PC-3 (cell line): ENCODE measurements at regions not wholly inside any gene's neighbourhood (a gene's known extent, or its start where the extent isn't known, plus 50 kb on each side); places are given as distances from the start of the nearest gene placed in this dataset.

Experiments used
- ATAC-seq: fragments of 200-7000 bp; cut with Tn5 transposase; 2 replicates; pipeline ENCODE4 v1.9.1; 2020; ENCODE audit warnings: mild to moderate bottlenecking, moderate library complexity
- BruUV-seq: library from RNA; stranded (reverse); fragments of 400-500 nt; replicated peaks from 2 replicates; lab custom pipeline; 2021; lab: Mats Ljungman, UMichigan
- CTCF ChIA-PET: fragments of 300-600 bp; sonication (Branson Sonifier 250); formaldehyde crosslinking; loops from one replicate; lab custom pipeline; 2022; ENCODE audit warnings: antibody characterized with exemption; lab: Charles Lee
- POLR2A ChIA-PET: fragments of 300-600 bp; sonication (Branson Sonifier 250); formaldehyde crosslinking; loops from one replicate; lab custom pipeline; 2022; ENCODE audit warnings: antibody characterized with exemption; ENCODE audit not compliant: unreplicated experiment; lab: Charles Lee
- DNase-seq: peaks from one replicate; pipeline ENCODE4 v3.0.0-alpha.2; 2015
- H2AFZ ChIP-seq: fragments of 300-600 bp; sonication (generic); 2 replicates; pipeline ENCODE4 v1.6.0; 2016; ENCODE audit warnings: antibody characterized with exemption, low read length
- H3F3A ChIP-seq: fragments of 300-600 bp; sonication (generic); one replicate; pipeline ENCODE4 v1.6.0; 2017; ENCODE audit warnings: antibody characterized with exemption, low read length, control low read depth, mild to moderate bottlenecking; ENCODE audit not compliant: unreplicated experiment
- H3K27ac ChIP-seq: fragments of 300-600 bp; sonication (generic); 2 replicates; pipeline ENCODE4 v1.5.1; 2016; ENCODE audit warnings: mild to moderate bottlenecking, low read length
- H3K27me3 ChIP-seq: fragments of 300-600 bp; sonication (generic); 2 replicates; pipeline ENCODE4 v1.6.1; 2016; ENCODE audit warnings: low read length, mixed read lengths
- H3K36me3 ChIP-seq: fragments of 300-600 bp; sonication (generic); 2 replicates; pipeline ENCODE4 v1.6.1; 2016; ENCODE audit warnings: low read depth, mixed run types, low read length, mixed read lengths
- H3K4me1 ChIP-seq: fragments of 300-600 bp; sonication (generic); 2 replicates; pipeline ENCODE4 v1.5.1; 2016; ENCODE audit warnings: low read length; ENCODE audit not compliant: insufficient read depth
- H3K4me2 ChIP-seq: fragments of 300-600 bp; sonication (generic); 2 replicates; pipeline ENCODE4 v1.6.0; 2016; ENCODE audit warnings: low read length
- H3K4me3 ChIP-seq: fragments of 300-600 bp; sonication (generic); 2 replicates; pipeline ENCODE4 v1.5.1; 2016; ENCODE audit warnings: mild to moderate bottlenecking, low read length, mixed read lengths
- H3K79me2 ChIP-seq: fragments of 300-600 bp; sonication (generic); 2 replicates; pipeline ENCODE4 v1.6.1; 2017; ENCODE audit warnings: low read length, mixed read lengths
- H3K9ac ChIP-seq: fragments of 300-600 bp; sonication (generic); 2 replicates; pipeline ENCODE4 v1.6.0; 2016; ENCODE audit warnings: mild to moderate bottlenecking, low read length
- H3K9me2 ChIP-seq: fragments of 300-600 bp; sonication (generic); replicated peaks from 2 replicates; pipeline ENCODE4 v1.6.1; 2016; ENCODE audit warnings: mixed run types, low read length, mixed read lengths
- H3K9me3 ChIP-seq: fragments of 300-600 bp; sonication (generic); 2 replicates; pipeline ENCODE4 v1.6.1; 2016; ENCODE audit warnings: low read length, mixed read lengths
- H4K20me1 ChIP-seq: fragments of 300-600 bp; sonication (generic); 2 replicates; pipeline ENCODE4 v1.6.1; 2016; ENCODE audit warnings: low read length, mixed read lengths
- EZH2 ChIP-seq: fragments of 300-600 bp; sonication (generic); IDR thresholded peaks from one replicate; pipeline ENCODE4 v1.6.1; 2017; ENCODE audit warnings: antibody characterized with exemption, mild to moderate bottlenecking, low read length; ENCODE audit not compliant: unreplicated experiment
- EZH2phosphoT487 ChIP-seq: fragments of 300-600 bp; sonication (generic); IDR thresholded peaks from 2 replicates; pipeline ENCODE4 v1.6.1; 2018; ENCODE audit warnings: mild to moderate bottlenecking, antibody characterized with exemption, low read length, borderline replicate concordance
- intact Hi-C: fragments of 100-400 bp; cut with micrococcal nuclease; formaldehyde crosslinking; loops from 2 replicates; pipeline ENCODE4 v1.9.0; 2023
- TF ChIP-seq, protein P1 (sequence below): fragments of 300-600 bp; sonication (generic); conservative IDR thresholded peaks from 2 replicates; pipeline ENCODE4 v1.5.1; 2017; ENCODE audit warnings: antibody characterized with exemption, low read depth, mild to moderate bottlenecking, low read length

DNA sequence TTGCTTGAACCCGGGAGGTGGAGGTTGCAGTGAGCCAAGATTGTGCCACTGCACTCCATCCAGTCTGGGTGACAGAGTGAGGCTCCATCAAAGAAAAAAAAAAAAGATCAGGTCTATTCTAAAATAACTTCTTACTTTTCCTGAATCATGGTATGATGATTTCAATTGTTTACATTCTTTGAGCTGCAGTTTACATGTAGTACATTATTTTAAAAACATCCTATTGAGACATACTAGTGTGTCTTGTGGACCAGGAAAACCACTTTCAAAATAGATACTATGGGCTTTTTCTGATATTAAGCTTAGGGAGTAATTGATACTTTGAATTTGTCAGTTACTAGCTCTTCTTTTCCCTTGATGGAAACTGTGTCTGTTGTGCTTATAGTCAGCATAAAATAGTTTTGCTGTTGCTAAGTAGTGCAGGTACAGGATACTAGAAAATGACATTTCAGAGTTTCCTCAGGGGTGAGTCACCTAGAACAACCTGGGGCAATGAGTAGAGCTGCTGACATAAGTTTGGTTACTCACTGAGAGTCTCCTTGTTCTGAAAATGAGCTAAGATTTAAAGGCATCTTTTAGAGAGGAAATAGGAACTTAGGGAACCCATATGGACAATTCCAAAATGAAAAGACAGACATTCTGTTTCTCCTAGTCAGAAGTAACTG is 53.2 kb upstream of the C4orf54 start:
- H3K9me2 ChIP-seq: no peaks in the 10 kb centered on the region
- H3K27ac ChIP-seq: peak overlapping the region; percentile 81
- ChIA-PET POLR2A (interaction anchor here (0.5 kb wide), 1 partner anchor 164 kb away, joined by 3 read pairs; no protein-coding TSS in a partner anchor), CTCF (interaction anchor here (0.6 kb wide), 1 partner anchor 147 kb away, joined by 3 read pairs; the partner anchor contains the start of gene TRMT10A)
- peak overlapping the region; percentile 47 for H3K4me2 ChIP-seq
- peaks cover 30% of the 10 kb centered on the region for H3K4me1 ChIP-seq
- H3K27me3 ChIP-seq: no peaks in the 10 kb centered on the region
- H3K4me3 ChIP-seq: no peak overlapping the region
- TF ChIP-seq, protein P1, sequence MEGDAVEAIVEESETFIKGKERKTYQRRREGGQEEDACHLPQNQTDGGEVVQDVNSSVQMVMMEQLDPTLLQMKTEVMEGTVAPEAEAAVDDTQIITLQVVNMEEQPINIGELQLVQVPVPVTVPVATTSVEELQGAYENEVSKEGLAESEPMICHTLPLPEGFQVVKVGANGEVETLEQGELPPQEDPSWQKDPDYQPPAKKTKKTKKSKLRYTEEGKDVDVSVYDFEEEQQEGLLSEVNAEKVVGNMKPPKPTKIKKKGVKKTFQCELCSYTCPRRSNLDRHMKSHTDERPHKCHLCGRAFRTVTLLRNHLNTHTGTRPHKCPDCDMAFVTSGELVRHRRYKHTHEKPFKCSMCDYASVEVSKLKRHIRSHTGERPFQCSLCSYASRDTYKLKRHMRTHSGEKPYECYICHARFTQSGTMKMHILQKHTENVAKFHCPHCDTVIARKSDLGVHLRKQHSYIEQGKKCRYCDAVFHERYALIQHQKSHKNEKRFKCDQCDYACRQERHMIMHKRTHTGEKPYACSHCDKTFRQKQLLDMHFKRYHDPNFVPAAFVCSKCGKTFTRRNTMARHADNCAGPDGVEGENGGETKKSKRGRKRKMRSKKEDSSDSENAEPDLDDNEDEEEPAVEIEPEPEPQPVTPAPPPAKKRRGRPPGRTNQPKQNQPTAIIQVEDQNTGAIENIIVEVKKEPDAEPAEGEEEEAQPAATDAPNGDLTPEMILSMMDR: no peak
- TF ChIP-seq EZH2phosphoT487: no peak
- no peak for TF ChIP-seq EZH2
- H3K9me3 ChIP-seq: no peaks in the 10 kb centered on the region
- ATAC-seq (peak; percentile 95), DNase-seq (peak; percentile 87)
- H3K36me3 ChIP-seq: no peaks in the 10 kb centered on the region
- H3F3A ChIP-seq: no peaks in the 10 kb centered on the region
- no peaks in the 10 kb centered on the region for H3K79me2 ChIP-seq
- H4K20me1 ChIP-seq: no peaks in the 10 kb centered on the region
- intact Hi-C loops: no loop called here
- no TSS peak for BruUV-seq
- H2AFZ ChIP-seq: no peak overlapping the region
- 0 out of 2 replicates have a peak overlapping the region, but pooled peaks have one; percentile 14 for H3K9ac ChIP-seq

- BruUV-seq: no TSS peak
- ATAC-seq (no peak), DNase-seq (peak; percentile 31)
- Histone ChIP-seq H3K4me2 (0 out of 2 replicates have a peak overlapping the region, but pooled peaks have one; percentile 47), H4K20me1 (no peaks in the 10 kb centered on the region), H3F3A (no peaks in the 10 kb centered on the region), H3K9me3 (no peaks in the 10 kb centered on the region), H3K79me2 (no peaks in the 10 kb centered on the region), H3K9me2 (no peaks in the 10 kb centered on the region), H2AFZ (no peak overlapping the region), H3K4me3 (no peak overlapping the region), H3K27me3 (no peaks in the 10 kb centered on the region), H3K4me1 (peaks cover 30% of the 10 kb centered on the region), H3K9ac (no peak overlapping the region), H3K36me3 (no peaks in the 10 kb centered on the region), H3K27ac (peak overlapping the region; percentile 81)
- ChIA-PET POLR2A (no interaction called here), CTCF (no interaction called here)
- TF ChIP-seq, protein P1: no peak
- TF ChIP-seq EZH2 (no peak), EZH2phosphoT487 (no peak)
- intact Hi-C loops: no loop called here
Measured at GRCh38 chr4:99710020-99710419, 52.4 kb upstream of the C4orf54 start.

DNA sequence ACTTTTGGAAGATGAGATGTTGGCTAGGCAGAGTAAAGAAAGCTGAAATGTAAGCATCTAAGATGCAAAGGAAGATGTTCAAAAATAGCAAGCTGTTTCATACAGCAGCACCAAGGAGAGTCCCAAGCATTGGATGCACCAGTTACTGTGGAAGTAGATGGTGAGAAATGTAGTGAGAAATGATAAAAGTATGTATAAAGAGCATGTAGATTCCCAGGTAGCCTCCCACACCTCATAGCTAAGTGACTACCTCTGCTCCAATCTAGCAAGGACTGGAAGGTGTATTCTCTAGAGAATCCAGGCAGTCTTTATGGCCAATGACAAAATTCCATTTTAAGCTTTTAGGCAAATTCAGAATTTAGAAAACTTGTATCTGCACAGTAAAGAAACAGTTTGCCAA is 50.9 kb upstream of the C4orf54 start:
- CTCF ChIA-PET: no interaction called here
- Histone ChIP-seq H3K79me2 (no peaks in the 10 kb centered on the region), H3K27me3 (no peaks in the 10 kb centered on the region), H3K9ac (no peak overlapping the region), H3K4me3 (no peak overlapping the region), H3K27ac (no peak overlapping the region), H2AFZ (no peak overlapping the region), H3K9me3 (no peaks in the 10 kb centered on the region), H4K20me1 (no peaks in the 10 kb centered on the region), H3F3A (no peaks in the 10 kb centered on the region), H3K9me2 (no peaks in the 10 kb centered on the region), H3K4me2 (no peak overlapping the region), H3K36me3 (no peaks in the 10 kb centered on the region), H3K4me1 (peaks cover 30% of the 10 kb centered on the region)
- ATAC-seq (no peak), DNase-seq (no peak)
- no TSS peak for BruUV-seq
- intact Hi-C loops: no loop called here
- TF ChIP-seq EZH2 (no peak), EZH2phosphoT487 (no peak)
- POLR2A ChIA-PET: no interaction called here
